Omental fat pad (tissue), 3 donors: ENCODE measurements at regions not wholly inside any gene's neighbourhood (a gene's known extent, or its start where the extent isn't known, plus 50 kb on each side); places are given as distances from the start of the nearest gene placed in this dataset.
A peak's percentile ranks its signal among the peaks of the same experiment; 100 is the strongest.

Source experiments
- ATAC-seq: fragments of 150-250 bp; one replicate; pipeline ENCODE4 v1.9.1; 2016; ENCODE audit warnings: mild to moderate bottlenecking, moderate library complexity; ENCODE audit not compliant: low FRiP score
- DNase-seq: peaks from one replicate; pipeline ENCODE4 v3.0.0-alpha.2; 2019; ENCODE audit warnings: low spot score
- CTCF ChIP-seq, 3 donors: fragments of 450-650 bp; IDR thresholded peaks; one replicate each; pipeline ENCODE4 v1.5.1; 2016 to 2017; ENCODE audit warnings: antibody characterized with exemption in 3 of 3, mild to moderate bottlenecking in 3 of 3, moderate library complexity in 2 of 3

GRCh38 chr2:120617055-120617454 is 118.6 kb upstream of the GLI2 start:
- no peak for ATAC-seq
- no peak for DNase-seq
- TF ChIP-seq CTCF (IDR thresholded peaks at IDR 0.05) = no peak

- DNase-seq = no peak
- no peak for TF ChIP-seq CTCF (IDR thresholded peaks at IDR 0.05)
- ATAC-seq = no peak
These were observed 116.8 kb upstream of the GLI2 start for GRCh38 chr2:120618830-120619229.

DNA sequence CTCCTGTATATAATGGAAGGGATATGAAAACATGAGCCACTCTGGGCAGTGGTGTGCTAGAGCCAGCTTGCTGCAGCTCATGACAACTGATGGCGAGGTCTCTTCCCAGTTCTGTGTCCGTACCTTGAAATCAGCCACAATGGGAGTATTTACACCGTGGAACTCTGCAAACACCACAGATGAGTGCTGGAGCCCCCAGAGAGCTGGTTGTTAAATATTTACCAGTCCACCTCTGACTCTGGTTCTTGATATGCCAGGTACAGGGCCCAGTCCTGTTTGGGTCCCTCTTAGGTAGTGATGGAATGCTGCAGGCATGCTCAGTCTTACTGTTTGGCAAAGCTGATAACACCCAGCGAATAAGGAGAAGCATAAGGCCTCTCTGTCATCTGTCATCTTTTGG is 116.1 kb upstream of the GLI2 start:
- ATAC-seq = no peak

GRCh38 chr2:120620025-120620793 is 115.5 kb upstream of the GLI2 start:
- ATAC-seq = no peak
- TF ChIP-seq CTCF (IDR thresholded peaks at IDR 0.05) = no peak
- DNase-seq = no peak

More for the DNA sequence above, 116.1 kb upstream of the GLI2 start:
- no peak for DNase-seq
- no peak for TF ChIP-seq CTCF (IDR thresholded peaks at IDR 0.05)

GRCh38 chr2:120622159-120622869 is 113.4 kb upstream of the GLI2 start:
- ATAC-seq (no peak), DNase-seq (no peak)
- TF ChIP-seq CTCF (IDR thresholded peaks at IDR 0.05) = no peak

DNA sequence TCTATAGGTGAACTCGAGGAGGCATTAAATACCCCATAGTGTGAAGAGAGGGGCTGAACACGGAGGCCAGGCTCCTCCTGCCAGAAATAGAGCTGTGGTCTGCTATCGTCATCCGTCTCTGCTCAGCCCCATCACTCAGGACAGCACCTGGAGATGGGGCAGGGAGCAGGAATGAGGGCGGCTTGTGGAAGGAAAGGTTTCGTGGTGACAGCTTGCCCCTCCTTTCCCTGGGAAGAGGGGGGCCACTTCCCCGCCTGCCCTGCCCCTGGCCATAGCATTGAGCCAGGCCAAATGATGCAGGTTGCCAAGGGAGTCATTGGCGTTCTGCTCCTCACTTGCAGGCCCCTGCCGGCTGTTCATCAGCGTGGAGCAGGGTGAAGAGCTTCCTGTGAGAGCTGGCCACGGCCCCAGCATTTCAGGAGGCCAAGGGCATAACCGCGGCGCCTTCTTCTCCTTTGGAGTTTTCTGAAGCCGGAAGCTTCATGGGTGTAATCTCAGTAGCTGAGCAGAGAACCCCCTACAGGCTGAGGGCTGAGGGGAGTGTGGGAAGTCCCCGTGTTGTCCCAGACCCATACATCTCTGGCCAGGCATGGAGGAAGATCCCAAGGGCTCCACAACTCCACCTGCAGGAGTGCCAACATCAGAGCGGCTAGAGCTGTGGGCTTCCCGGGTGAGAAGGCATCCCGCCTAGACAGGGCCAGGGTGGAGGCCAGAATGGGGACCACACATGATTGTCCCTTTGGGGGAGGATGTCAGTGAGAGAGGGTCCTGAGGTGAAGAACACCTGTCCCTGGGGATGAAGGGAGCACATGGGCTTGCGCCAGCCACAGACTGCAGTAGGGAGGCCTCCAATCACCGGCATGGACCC is 112.5 kb upstream of the GLI2 start:
- peak; percentile 15 for ATAC-seq
- no peak for DNase-seq
- TF ChIP-seq CTCF (IDR thresholded peaks at IDR 0.05) = no peak
